C4-2B (cell line): ENCODE measurements at regions not wholly inside any gene's neighbourhood (a gene's known extent, or its start where the extent isn't known, plus 50 kb on each side); places are given as distances from the start of the nearest gene placed in this dataset.

Experiments
- CTCF ChIP-seq: fragments of 450-650 bp; conservative IDR thresholded peaks from 2 replicates; pipeline ENCODE4 v1.5.1; 2017; ENCODE audit warnings: mild to moderate bottlenecking
- ZFX ChIP-seq: fragments of 450-650 bp; IDR thresholded peaks from 2 replicates; pipeline ENCODE4 v1.6.1; 2017

GRCh38 chrX:113048896-113049295, 208.3 kb upstream of the AMOT start:
- TF ChIP-seq CTCF (no peak), ZFX (no peak)
